ENCODE measurements at regions not wholly inside any gene's neighbourhood (a gene's known extent, or its start where the extent isn't known, plus 50 kb on each side); places are given as distances from the start of the nearest gene placed in this dataset.
A peak's percentile ranks its signal among the peaks of the same experiment; 100 is the strongest.

DNA sequence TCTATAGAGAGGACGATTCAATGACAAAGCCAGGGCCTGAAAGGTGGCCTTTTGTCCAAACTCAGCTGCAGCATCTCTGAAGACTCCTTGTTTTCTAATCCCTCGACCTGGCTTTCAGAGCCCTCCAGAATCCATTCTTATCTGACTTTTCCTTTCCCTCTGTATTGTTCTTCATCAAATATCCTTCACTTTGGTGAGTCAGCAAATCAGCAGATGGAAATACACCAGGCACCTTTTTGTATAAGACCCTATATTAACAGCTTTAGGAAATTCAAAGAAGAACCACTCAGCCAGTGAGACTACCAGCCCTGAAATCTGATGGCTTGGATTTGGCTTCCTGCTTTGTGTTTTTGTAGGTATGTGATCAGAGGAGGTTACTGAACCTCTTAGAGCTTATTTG is 81.9 kb upstream of the RAB11FIP2 start:
- no peaks in the 10 kb centered on the region for H3K27me3 ChIP-seq
- H3K4me1 ChIP-seq, result no peaks in the 10 kb centered on the region
- TF ChIP-seq, protein P1, sequence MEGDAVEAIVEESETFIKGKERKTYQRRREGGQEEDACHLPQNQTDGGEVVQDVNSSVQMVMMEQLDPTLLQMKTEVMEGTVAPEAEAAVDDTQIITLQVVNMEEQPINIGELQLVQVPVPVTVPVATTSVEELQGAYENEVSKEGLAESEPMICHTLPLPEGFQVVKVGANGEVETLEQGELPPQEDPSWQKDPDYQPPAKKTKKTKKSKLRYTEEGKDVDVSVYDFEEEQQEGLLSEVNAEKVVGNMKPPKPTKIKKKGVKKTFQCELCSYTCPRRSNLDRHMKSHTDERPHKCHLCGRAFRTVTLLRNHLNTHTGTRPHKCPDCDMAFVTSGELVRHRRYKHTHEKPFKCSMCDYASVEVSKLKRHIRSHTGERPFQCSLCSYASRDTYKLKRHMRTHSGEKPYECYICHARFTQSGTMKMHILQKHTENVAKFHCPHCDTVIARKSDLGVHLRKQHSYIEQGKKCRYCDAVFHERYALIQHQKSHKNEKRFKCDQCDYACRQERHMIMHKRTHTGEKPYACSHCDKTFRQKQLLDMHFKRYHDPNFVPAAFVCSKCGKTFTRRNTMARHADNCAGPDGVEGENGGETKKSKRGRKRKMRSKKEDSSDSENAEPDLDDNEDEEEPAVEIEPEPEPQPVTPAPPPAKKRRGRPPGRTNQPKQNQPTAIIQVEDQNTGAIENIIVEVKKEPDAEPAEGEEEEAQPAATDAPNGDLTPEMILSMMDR (IDR thresholded peaks at IDR 0.05), result no peak
- TF ChIP-seq POLR2AphosphoS5 (IDR thresholded peaks at IDR 0.05) (no peak), POLR2A (IDR thresholded peaks at IDR 0.05; ENCODE audit: low read depth) (no peak), EP300 (IDR thresholded peaks at IDR 0.05) (no peak)
- 80% methylated on average over 2 of the region's 2 CpGs for WGBS
- no peak overlapping the region for H3K4me3 ChIP-seq
- no peak overlapping the region for H3K27ac ChIP-seq (replicated peaks in 1 of 4)
- DNase-seq (ENCODE audit: extremely low spot score), result no peak
- H3K9me3 ChIP-seq, result no peaks in the 10 kb centered on the region
- intact Hi-C loops (cut with DNase I), result no loop called here
- no peaks in the 10 kb centered on the region for H3K36me3 ChIP-seq

DNA sequence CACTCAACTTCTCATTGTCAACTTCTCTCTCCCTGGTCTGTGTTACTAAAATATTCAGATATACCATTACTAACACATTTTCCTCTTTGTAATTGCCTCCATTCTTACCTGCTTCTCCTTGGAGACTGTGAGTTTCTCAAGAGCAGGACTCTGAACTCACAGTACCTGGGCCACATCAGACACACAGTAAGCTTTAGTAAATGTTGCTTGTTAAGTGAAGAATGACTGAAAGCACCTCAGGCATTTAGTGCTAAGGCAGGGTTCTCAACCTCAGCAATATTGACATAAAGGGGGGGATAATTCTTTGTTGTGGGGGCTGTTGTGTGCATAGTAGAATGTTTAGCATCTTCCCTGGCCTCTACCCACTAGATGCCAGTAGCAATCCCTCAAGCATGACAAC is 72.0 kb upstream of the RAB11FIP2 start:
- Histone ChIP-seq H3K27ac (replicated peaks in 1 of 4) (no peak overlapping the region), H3K4me3 (no peak overlapping the region), H3K9me3 (no peaks in the 10 kb centered on the region), H3K36me3 (no peaks in the 10 kb centered on the region), H3K4me1 (peaks cover 0 to 29% (median 20%) of the 10 kb centered on the region in 4 donors), H3K27me3 (no peaks in the 10 kb centered on the region)
- TF ChIP-seq POLR2AphosphoS5 (IDR thresholded peaks at IDR 0.05) (no peak), EP300 (IDR thresholded peaks at IDR 0.05) (no peak), POLR2A (IDR thresholded peaks at IDR 0.05; ENCODE audit: low read depth) (no peak)
- DNase-seq (ENCODE audit: extremely low spot score), result no peak
- intact Hi-C loops (cut with DNase I), result no loop called here

DNA sequence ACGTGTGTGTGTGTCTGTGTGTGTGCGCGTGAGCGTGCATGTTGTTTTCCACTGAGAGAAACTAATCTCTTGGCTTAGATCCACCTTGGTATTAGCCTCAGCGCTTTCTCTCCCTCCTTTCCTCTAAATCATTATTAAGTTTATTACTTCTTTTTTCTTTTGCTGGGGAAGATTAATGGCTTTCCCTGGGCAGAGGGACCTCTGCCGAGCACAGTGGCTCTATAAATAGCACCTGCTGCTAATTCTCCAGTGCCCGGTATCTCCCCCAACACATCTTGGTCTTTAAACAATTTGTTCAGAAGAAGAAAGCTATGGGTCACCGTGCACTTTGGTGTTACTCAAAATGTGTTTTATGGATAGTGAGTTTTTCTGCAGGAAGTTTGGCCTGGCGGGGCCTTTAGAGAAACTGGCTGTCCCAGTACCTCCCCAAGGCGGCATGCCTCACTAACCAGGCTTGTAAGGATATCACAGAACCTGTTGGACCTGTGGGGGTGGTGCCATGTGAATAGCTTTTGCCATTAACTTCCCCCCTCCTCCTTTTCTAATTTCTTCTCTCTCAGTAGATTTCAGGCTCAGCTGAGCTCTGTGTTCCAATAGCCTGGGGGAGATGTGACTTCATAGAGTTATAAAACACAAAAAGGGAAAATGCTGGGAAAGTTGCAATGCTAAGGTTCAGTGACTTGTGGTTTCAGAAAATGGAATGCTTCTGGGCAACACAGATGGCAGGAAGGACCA is 70.1 kb upstream of the RAB11FIP2 start:
- peak in 1 of 2 donors; percentile 8 for TF ChIP-seq POLR2AphosphoS5 (IDR thresholded peaks at IDR 0.05)
- no peak for TF ChIP-seq EP300 (IDR thresholded peaks at IDR 0.05)
- TF ChIP-seq, protein P1 (IDR thresholded peaks at IDR 0.05), result no peak
- H3K27me3 ChIP-seq, result no peaks in the 10 kb centered on the region
- H3K4me1 ChIP-seq, result peaks cover 0 to 29% (median 20%) of the 10 kb centered on the region in 4 donors
- intact Hi-C loops (cut with DNase I), result no loop called here
- DNase-seq (ENCODE audit: extremely low spot score), result no peak
- WGBS, result 53% methylated on average over 10 of the region's 10 CpGs
- no peaks in the 10 kb centered on the region for H3K9me3 ChIP-seq
- peak overlapping the region; percentile 44 to 63 (median 60) for H3K27ac ChIP-seq (replicated peaks in 1 of 4)
- no peaks in the 10 kb centered on the region for H3K36me3 ChIP-seq
- H3K4me3 ChIP-seq, result peak overlapping the region; percentile 2 to 31 (median 16)

DNA sequence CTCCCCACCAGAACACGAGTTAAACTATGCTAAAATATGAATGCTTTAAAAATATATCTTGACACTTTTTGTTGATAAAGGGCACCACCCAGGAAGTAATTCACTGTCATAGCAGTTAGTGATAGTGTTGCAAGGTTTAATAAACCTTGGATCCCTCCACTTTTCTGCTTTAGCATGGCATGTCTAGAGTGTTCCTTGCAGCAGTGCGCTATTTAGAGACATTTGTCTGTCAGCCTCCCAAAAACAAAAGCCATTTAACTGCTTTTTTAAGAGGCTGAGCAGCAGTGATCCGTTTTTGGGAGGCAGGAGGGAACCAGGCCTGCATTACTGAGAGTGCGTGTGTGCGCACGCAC is 69.6 kb upstream of the RAB11FIP2 start:
- DNase-seq (ENCODE audit: extremely low spot score), result no peak
- intact Hi-C loops (cut with DNase I), result no loop called here
- WGBS, result 58% methylated on average over 6 of the region's 6 CpGs
- peak overlapping the region; percentile 2 to 31 (median 16) for H3K4me3 ChIP-seq
- TF ChIP-seq, protein P1 (IDR thresholded peaks at IDR 0.05), result no peak
- TF ChIP-seq POLR2AphosphoS5 (IDR thresholded peaks at IDR 0.05) (no peak), EP300 (IDR thresholded peaks at IDR 0.05) (no peak), POLR2A (IDR thresholded peaks at IDR 0.05; ENCODE audit: low read depth) (no peak)
- peak overlapping the region; percentile 44 to 63 (median 60) for H3K27ac ChIP-seq (replicated peaks in 1 of 4)
- no peaks in the 10 kb centered on the region for H3K9me3 ChIP-seq
- no peaks in the 10 kb centered on the region for H3K27me3 ChIP-seq
- peaks cover 0 to 29% (median 20%) of the 10 kb centered on the region in 4 donors for H3K4me1 ChIP-seq
- H3K36me3 ChIP-seq, result no peaks in the 10 kb centered on the region

DNA sequence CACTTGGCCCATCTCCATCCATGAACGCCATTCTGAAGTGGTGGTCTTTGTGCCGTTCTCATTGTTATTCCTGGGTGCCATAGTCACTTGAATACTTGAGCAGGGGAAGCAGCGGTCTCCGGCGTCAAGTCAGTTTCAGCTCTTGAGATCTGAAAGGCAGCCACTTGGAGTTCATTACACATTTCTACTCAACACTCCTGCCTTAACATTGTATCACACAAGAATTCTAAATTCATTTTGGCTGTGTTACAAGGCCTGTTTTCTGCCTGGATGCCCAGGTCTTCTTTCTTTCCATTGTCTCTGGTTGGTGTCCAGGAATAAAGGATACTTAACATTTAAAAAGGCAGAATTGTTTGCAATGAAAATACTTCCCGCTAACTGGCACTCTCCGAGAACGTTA is 69.0 kb upstream of the RAB11FIP2 start:
- peak overlapping the region in 3 of 4 donors; percentile 44 to 63 (median 63) for H3K27ac ChIP-seq (replicated peaks in 1 of 4)
- no peak for TF ChIP-seq EP300 (IDR thresholded peaks at IDR 0.05)
- TF ChIP-seq, protein P1 (IDR thresholded peaks at IDR 0.05), result no peak
- TF ChIP-seq POLR2AphosphoS5 (IDR thresholded peaks at IDR 0.05), result no peak
- no peak for TF ChIP-seq POLR2A (IDR thresholded peaks at IDR 0.05; ENCODE audit: low read depth)
- H3K27me3 ChIP-seq, result no peaks in the 10 kb centered on the region
- H3K36me3 ChIP-seq, result no peaks in the 10 kb centered on the region
- peak overlapping the region in 1 of 4 donors; percentile 27 for H3K4me3 ChIP-seq
- DNase-seq (ENCODE audit: extremely low spot score), result no peak
- 48% methylated on average over 8 of the region's 8 CpGs for WGBS
- peaks cover 0 to 29% (median 20%) of the 10 kb centered on the region in 4 donors for H3K4me1 ChIP-seq
- no peaks in the 10 kb centered on the region for H3K9me3 ChIP-seq
- intact Hi-C loops (cut with DNase I), result no loop called here
